RPMI7951 (cell line): ENCODE measurements at regions not wholly inside any gene's neighbourhood (a gene's known extent, or its start where the extent isn't known, plus 50 kb on each side); places are given as distances from the start of the nearest gene placed in this dataset.

Experiments used
- DNase-seq: peaks from one replicate; pipeline ENCODE4 v3.0.0-alpha.2; 2012; ENCODE audit warnings: low read depth

- DNase-seq: no peak
These were observed 95.8 kb downstream of the BDNF start for GRCh38 chr11:27604416-27604815.

GRCh38 chr11:27603376-27603990 is 96.8 kb downstream of the BDNF start:
- no peak for DNase-seq

- DNase-seq: no peak
These were observed 94.1 kb upstream of the LIN7C start for GRCh38 chr11:27600656-27601055.

- DNase-seq: no peak
These were observed 92.6 kb upstream of the LIN7C start for GRCh38 chr11:27599217-27599616.

- no peak for DNase-seq
These were observed 90.2 kb upstream of the LIN7C start for GRCh38 chr11:27596802-27597201.

- DNase-seq: no peak
These were observed 89.8 kb upstream of the LIN7C start for GRCh38 chr11:27596388-27596787.

GRCh38 chr11:27592098-27592780 is 85.7 kb upstream of the LIN7C start:
- no peak for DNase-seq

GRCh38 chr11:27582621-27583020 is 76.1 kb upstream of the LIN7C start:
- no peak for DNase-seq

- no peak for DNase-seq
These were observed 67.8 kb upstream of the LIN7C start for GRCh38 chr11:27574342-27574741.

GRCh38 chr11:27573024-27573423 is 66.5 kb upstream of the LIN7C start:
- DNase-seq: no peak

- no peak for DNase-seq
These were observed 64.7 kb upstream of the LIN7C start for GRCh38 chr11:27571154-27571810.

- DNase-seq: no peak
These were observed 64.0 kb upstream of the LIN7C start for GRCh38 chr11:27570542-27570941.

- no peak for DNase-seq
These were observed 57.1 kb upstream of the LIN7C start for GRCh38 chr11:27563641-27564040.

- DNase-seq: peak; percentile 16
These were observed 56.6 kb upstream of the LIN7C start for GRCh38 chr11:27563201-27563600.

- no peak for DNase-seq
These were observed 51.8 kb upstream of the LIN7C start for GRCh38 chr11:27558401-27558800.

- no peak for DNase-seq
These were observed 50.7 kb upstream of the LIN7C start for GRCh38 chr11:27557226-27557625.
